ENCODE measurements at regions not wholly inside any gene's neighbourhood (a gene's known extent, or its start where the extent isn't known, plus 50 kb on each side); places are given as distances from the start of the nearest gene placed in this dataset.
A peak's percentile ranks its signal among the peaks of the same experiment; 100 is the strongest.

GRCh38 chr1:94617134-94617805 lies 75.7 kb upstream of the F3 start:
- ChIA-PET POLR2A (no interaction called here), CTCF (no interaction called here)
- Mint-ChIP-seq H3K36me3 (no peaks in the 10 kb centered on the region), H3K27ac (no peak overlapping the region), H3K27me3 (peaks cover under 1 to 3% of the 10 kb centered on the region in 2 donors), H3K4me3 (no peak overlapping the region), H3K9me3 (peaks cover 5 to 9% (median 7%) of the 10 kb centered on the region in 5 donors), H3K4me1 (no peaks in the 10 kb centered on the region)
- no peak overlapping the region for H3K4me3 ChIP-seq (ENCODE audit: low read length)
- H3K9me3 ChIP-seq (ENCODE audit: low read length), result no peaks in the 10 kb centered on the region
- no peaks in the 10 kb centered on the region for H3K36me3 ChIP-seq (ENCODE audit: insufficient read depth, low read length)
- no peak overlapping the region for H3K27ac ChIP-seq (ENCODE audit: low read depth, low read length)
- no peaks in the 10 kb centered on the region for H3K4me1 ChIP-seq (ENCODE audit: insufficient read depth, low read length)
- no peaks in the 10 kb centered on the region for H3K27me3 ChIP-seq (ENCODE audit: insufficient read depth, low read length, poor library complexity, severe bottlenecking)
- DNase-seq, result no peak

DNA sequence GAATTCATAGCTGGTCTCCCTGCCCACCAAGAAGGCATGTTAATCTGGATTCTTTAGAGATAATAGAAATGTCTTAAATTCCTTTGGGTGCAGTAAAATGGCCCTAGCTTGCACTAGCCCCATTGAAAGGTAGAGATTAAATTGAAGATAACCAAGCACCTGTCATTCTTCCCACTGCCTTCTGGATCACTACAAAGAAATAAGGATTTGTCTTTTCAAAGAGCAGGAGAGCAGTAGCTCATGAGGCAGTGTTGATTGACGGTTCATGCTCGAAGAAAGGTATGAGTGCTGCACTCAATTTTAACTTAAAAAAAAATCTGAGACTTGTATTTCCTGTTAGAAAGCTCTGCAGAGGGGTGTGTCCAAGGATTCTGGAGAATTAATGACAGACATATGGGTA lies 74.9 kb upstream of the F3 start:
- CTCF ChIA-PET, result no interaction called here
- no peak overlapping the region for H3K4me3 Mint-ChIP-seq
- no peaks in the 10 kb centered on the region for H3K36me3 ChIP-seq (ENCODE audit: insufficient read depth, low read length)

DNA sequence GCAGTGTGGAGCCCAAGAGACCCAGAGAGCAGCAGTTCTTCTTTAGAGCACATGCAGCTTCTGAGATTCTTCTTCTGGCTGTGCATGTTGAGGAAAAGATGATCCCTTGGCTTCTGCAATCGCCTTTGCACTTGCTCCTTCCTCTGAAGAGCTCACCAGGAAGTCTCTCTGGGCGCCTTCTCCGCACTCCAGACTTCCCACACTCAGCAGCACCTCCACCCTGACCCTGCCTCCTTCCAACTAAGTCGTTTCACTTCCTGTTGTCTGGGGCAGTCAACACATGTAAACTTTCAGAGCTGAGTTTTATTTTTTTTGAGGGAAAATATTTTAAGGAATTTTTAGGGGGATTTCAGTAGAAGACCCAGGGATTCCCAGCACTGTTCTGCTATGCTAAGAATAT lies 73.4 kb upstream of the F3 start:
- no peaks in the 10 kb centered on the region for H3K36me3 Mint-ChIP-seq
- no peaks in the 10 kb centered on the region for H3K4me1 ChIP-seq (ENCODE audit: insufficient read depth, low read length)
- no peak overlapping the region for H3K4me3 ChIP-seq (ENCODE audit: low read length)
- H3K4me1 Mint-ChIP-seq, result no peaks in the 10 kb centered on the region
- H3K27me3 Mint-ChIP-seq, result peaks cover 0 to 3% of the 10 kb centered on the region in 2 donors
- DNase-seq, result no peak
- H3K36me3 ChIP-seq (ENCODE audit: insufficient read depth, low read length), result no peaks in the 10 kb centered on the region
- H3K9me3 Mint-ChIP-seq, result peaks cover 5 to 9% (median 7%) of the 10 kb centered on the region in 5 donors
- no peak overlapping the region for H3K4me3 Mint-ChIP-seq
- H3K27me3 ChIP-seq (ENCODE audit: insufficient read depth, low read length, poor library complexity, severe bottlenecking), result no peaks in the 10 kb centered on the region
- CTCF ChIA-PET, result no interaction called here
- H3K9me3 ChIP-seq (ENCODE audit: low read length), result no peaks in the 10 kb centered on the region
- H3K27ac Mint-ChIP-seq, result no peak overlapping the region
- no peak overlapping the region for H3K27ac ChIP-seq (ENCODE audit: low read depth, low read length)
- POLR2A ChIA-PET, result no interaction called here

More for the DNA sequence above, 74.9 kb upstream of the F3 start:
- peaks cover 5 to 9% (median 7%) of the 10 kb centered on the region in 5 donors for H3K9me3 Mint-ChIP-seq
- H3K9me3 ChIP-seq (ENCODE audit: low read length), result no peaks in the 10 kb centered on the region
- H3K27me3 ChIP-seq (ENCODE audit: insufficient read depth, low read length, poor library complexity, severe bottlenecking), result no peaks in the 10 kb centered on the region
- H3K4me3 ChIP-seq (ENCODE audit: low read length), result no peak overlapping the region
- H3K4me1 ChIP-seq (ENCODE audit: insufficient read depth, low read length), result no peaks in the 10 kb centered on the region
- H3K27ac ChIP-seq (ENCODE audit: low read depth, low read length), result no peak overlapping the region
- H3K27ac Mint-ChIP-seq, result no peak overlapping the region
- POLR2A ChIA-PET, result no interaction called here
- H3K4me1 Mint-ChIP-seq, result no peaks in the 10 kb centered on the region
- DNase-seq, result no peak
- no peaks in the 10 kb centered on the region for H3K36me3 Mint-ChIP-seq
- H3K27me3 Mint-ChIP-seq, result peaks cover 0 to 3% of the 10 kb centered on the region in 2 donors

DNA sequence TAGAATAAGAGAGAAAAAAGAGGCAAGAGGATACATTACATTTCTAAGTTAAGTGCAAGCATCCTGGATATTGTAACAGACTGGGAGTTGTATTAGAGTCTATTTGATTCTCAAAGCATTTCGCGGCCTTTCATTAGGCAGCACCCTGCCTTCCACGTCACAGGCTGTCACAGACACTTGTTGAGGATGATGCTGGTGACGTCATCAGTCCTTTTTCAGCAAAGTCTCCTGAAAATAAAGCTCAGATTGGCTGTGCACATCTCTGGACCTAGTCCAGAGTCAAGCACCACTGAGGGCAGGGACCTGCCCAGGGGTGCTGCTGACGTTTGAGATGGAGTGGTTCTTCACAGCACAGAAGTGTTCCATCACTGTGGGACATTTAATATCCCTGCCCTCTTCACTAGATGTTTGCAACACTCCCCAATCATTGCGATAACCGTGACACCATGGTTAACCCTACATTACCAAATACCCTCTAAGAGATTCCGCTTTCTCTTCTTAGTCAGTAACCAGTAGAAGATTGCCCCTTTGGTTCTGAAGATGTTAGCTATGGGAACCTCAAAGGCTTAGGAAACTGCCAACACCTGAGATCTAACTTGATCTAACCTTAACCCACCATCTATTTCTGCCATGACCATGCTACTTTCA lies 72.7 kb upstream of the F3 start:
- H3K27me3 ChIP-seq (ENCODE audit: insufficient read depth, low read length, poor library complexity, severe bottlenecking), result no peaks in the 10 kb centered on the region
- ChIA-PET CTCF (no interaction called here), POLR2A (no interaction called here)
- no peak overlapping the region for H3K4me3 Mint-ChIP-seq
- no peaks in the 10 kb centered on the region for H3K36me3 Mint-ChIP-seq
- H3K36me3 ChIP-seq (ENCODE audit: insufficient read depth, low read length), result no peaks in the 10 kb centered on the region
- H3K27ac ChIP-seq (ENCODE audit: low read depth, low read length), result no peak overlapping the region
- peaks cover 0 to 3% of the 10 kb centered on the region in 2 donors for H3K27me3 Mint-ChIP-seq
- no peak for DNase-seq
- no peak overlapping the region for H3K4me3 ChIP-seq (ENCODE audit: low read length)
- H3K9me3 Mint-ChIP-seq, result peaks cover 5 to 9% (median 7%) of the 10 kb centered on the region in 5 donors
- no peak overlapping the region for H3K27ac Mint-ChIP-seq
- no peaks in the 10 kb centered on the region for H3K4me1 ChIP-seq (ENCODE audit: insufficient read depth, low read length)
- no peaks in the 10 kb centered on the region for H3K4me1 Mint-ChIP-seq
- H3K9me3 ChIP-seq (ENCODE audit: low read length), result no peaks in the 10 kb centered on the region

DNA sequence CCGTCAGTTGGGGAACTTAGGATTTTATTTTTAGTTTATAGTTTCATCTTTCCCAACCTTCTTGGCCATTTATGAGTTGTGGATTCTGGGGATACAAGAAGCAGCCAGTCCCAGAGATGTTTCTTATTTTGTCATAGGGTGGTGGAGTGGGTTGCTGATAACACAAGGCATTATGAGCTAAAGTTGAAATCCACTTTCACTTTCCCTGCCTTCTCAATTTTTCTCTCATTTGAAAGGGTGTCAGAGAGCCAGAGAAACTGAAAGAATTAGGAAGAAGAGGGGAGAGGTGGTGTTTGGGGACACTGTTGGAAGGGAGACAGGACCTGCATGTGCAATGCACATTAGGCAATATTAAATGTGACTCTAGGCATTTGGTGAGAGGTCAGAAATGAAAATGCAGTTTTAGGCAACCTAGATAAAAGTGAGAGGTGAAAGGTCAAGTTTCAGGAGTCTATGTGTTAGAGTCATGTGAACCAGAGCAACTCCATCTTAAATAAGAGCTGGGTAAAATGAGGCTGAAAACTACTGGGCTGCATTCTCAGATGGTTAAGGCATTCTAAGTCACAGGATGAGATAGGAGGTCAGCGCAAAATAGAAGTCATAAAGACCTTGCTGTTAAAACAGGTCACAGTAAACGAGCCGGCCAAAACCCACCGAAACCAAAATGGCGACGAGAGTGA lies 71.1 kb upstream of the F3 start:
- H3K27ac Mint-ChIP-seq, result peak overlapping the region in 1 of 8 donors; percentile 7
- H3K9me3 ChIP-seq (ENCODE audit: low read length), result no peaks in the 10 kb centered on the region
- H3K4me1 ChIP-seq (ENCODE audit: insufficient read depth, low read length), result no peaks in the 10 kb centered on the region
- POLR2A ChIA-PET, result no interaction called here
- DNase-seq, result no peak
- no peaks in the 10 kb centered on the region for H3K27me3 ChIP-seq (ENCODE audit: insufficient read depth, low read length, poor library complexity, severe bottlenecking)
- CTCF ChIA-PET, result no interaction called here
- H3K36me3 ChIP-seq (ENCODE audit: insufficient read depth, low read length), result no peaks in the 10 kb centered on the region
- no peaks in the 10 kb centered on the region for H3K4me1 Mint-ChIP-seq
- H3K36me3 Mint-ChIP-seq, result no peaks in the 10 kb centered on the region
- no peak overlapping the region for H3K27ac ChIP-seq (ENCODE audit: low read depth, low read length)
- H3K27me3 Mint-ChIP-seq, result peaks cover 0 to 3% of the 10 kb centered on the region in 2 donors
- no peak overlapping the region for H3K4me3 ChIP-seq (ENCODE audit: low read length)
- no peaks in the 10 kb centered on the region for H3K9me3 Mint-ChIP-seq
- no peak overlapping the region for H3K4me3 Mint-ChIP-seq

GRCh38 chr1:94611681-94612475 lies 70.3 kb upstream of the F3 start:
- no peaks in the 10 kb centered on the region for H3K4me1 Mint-ChIP-seq
- peak overlapping the region in 1 of 8 donors; percentile 7 for H3K27ac Mint-ChIP-seq
- Histone ChIP-seq H3K4me1 (ENCODE audit: insufficient read depth, low read length) (no peaks in the 10 kb centered on the region), H3K27ac (ENCODE audit: low read depth, low read length) (no peak overlapping the region), H3K36me3 (ENCODE audit: insufficient read depth, low read length) (no peaks in the 10 kb centered on the region), H3K4me3 (ENCODE audit: low read length) (no peak overlapping the region), H3K27me3 (ENCODE audit: insufficient read depth, low read length, poor library complexity, severe bottlenecking) (no peaks in the 10 kb centered on the region), H3K9me3 (ENCODE audit: low read length) (no peaks in the 10 kb centered on the region)
- ChIA-PET POLR2A (no interaction called here), CTCF (no interaction called here)
- H3K36me3 Mint-ChIP-seq, result no peaks in the 10 kb centered on the region
- no peaks in the 10 kb centered on the region for H3K9me3 Mint-ChIP-seq
- H3K27me3 Mint-ChIP-seq, result peaks cover 0 to 3% of the 10 kb centered on the region in 2 donors
- no peak for DNase-seq
- H3K4me3 Mint-ChIP-seq, result no peak overlapping the region

DNA sequence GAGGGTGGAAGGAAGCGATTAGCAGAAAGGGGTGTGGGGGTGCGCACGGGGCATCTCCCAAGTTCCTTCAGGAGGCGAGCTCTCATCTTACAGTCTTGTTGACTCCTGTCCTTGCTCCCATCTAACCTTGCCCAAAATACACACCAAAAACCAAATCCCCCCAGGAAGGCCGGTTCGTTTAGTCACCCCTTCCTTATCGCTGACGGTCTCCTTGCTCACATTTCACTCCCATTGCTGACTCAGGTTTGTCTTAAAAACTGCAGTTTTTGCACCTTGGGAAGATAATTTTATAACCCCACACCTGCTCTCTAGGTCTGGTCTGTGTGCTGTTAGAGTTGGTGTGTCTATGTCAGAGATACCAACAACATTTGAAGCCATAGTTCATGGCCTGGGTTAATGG lies 68.1 kb upstream of the F3 start:
- H3K4me1 Mint-ChIP-seq, result no peaks in the 10 kb centered on the region
- no peaks in the 10 kb centered on the region for H3K4me1 ChIP-seq (ENCODE audit: insufficient read depth, low read length)
- H3K9me3 Mint-ChIP-seq, result no peaks in the 10 kb centered on the region
- H3K9me3 ChIP-seq (ENCODE audit: low read length), result no peaks in the 10 kb centered on the region
- H3K27me3 Mint-ChIP-seq, result peaks cover 0 to 2% of the 10 kb centered on the region in 2 donors
- H3K27me3 ChIP-seq (ENCODE audit: insufficient read depth, low read length, poor library complexity, severe bottlenecking), result no peaks in the 10 kb centered on the region
- no peak for DNase-seq
- H3K36me3 Mint-ChIP-seq, result no peaks in the 10 kb centered on the region
- ChIA-PET POLR2A (no interaction called here), CTCF (no interaction called here)
- no peak overlapping the region for H3K4me3 Mint-ChIP-seq
- no peak overlapping the region for H3K27ac Mint-ChIP-seq
- no peak overlapping the region for H3K27ac ChIP-seq (ENCODE audit: low read depth, low read length)
- H3K36me3 ChIP-seq (ENCODE audit: insufficient read depth, low read length), result no peaks in the 10 kb centered on the region
- no peak overlapping the region for H3K4me3 ChIP-seq (ENCODE audit: low read length)
